HL-60 (cell line): ENCODE measurements at regions not wholly inside any gene's neighbourhood (a gene's known extent, or its start where the extent isn't known, plus 50 kb on each side); places are given as distances from the start of the nearest gene placed in this dataset.

Source experiments
- DNase-seq, 2 experiments: peaks; one replicate each; pipeline ENCODE4 v3.0.0-alpha.2; 2010 to 2020; ENCODE audit warnings: low read depth in 1 of 2, low spot score in 1 of 2
- H3K27ac ChIP-seq: fragments of 250-450 bp; sonication (Bioruptor Pico); replicated peaks from 2 replicates; pipeline ENCODE4 v1.5.1; 2020; ENCODE audit warnings: mild to moderate bottlenecking, moderate library complexity
- H3K27me3 ChIP-seq: fragments of 250-450 bp; sonication (Bioruptor Pico); 2 replicates; pipeline ENCODE4 v1.5.1; 2021; ENCODE audit warnings: mild to moderate bottlenecking, moderate library complexity; ENCODE audit not compliant: insufficient read depth, poor library complexity, severe bottlenecking
- H3K4me3 ChIP-seq: replicated peaks from 2 replicates; pipeline ENCODE4 v1.5.1; 2011; ENCODE audit warnings: mild to moderate bottlenecking, control low read depth, low read length; ENCODE audit not compliant: insufficient read depth
- CTCF ChIP-seq: IDR thresholded peaks from one replicate; pipeline ENCODE4 v1.5.1; 2011; ENCODE audit warnings: low read length, control low read depth, inconsistent platforms; ENCODE audit not compliant: insufficient read depth
- GABPA ChIP-seq: IDR thresholded peaks from 2 replicates; pipeline ENCODE4 v1.6.1; 2012; ENCODE audit warnings: low read depth
- POLR2AphosphoS5 ChIP-seq: IDR thresholded peaks from 2 replicates; pipeline ENCODE4 v1.6.1; 2012; ENCODE audit warnings: low read depth
- REST ChIP-seq: IDR thresholded peaks from 2 replicates; pipeline ENCODE4 v1.6.1; 2012; ENCODE audit warnings: low read depth; ENCODE audit not compliant: insufficient replicate concordance
- SPI1 ChIP-seq: IDR thresholded peaks from 2 replicates; pipeline ENCODE4 v1.6.1; 2012; ENCODE audit warnings: low read depth, mild to moderate bottlenecking, borderline replicate concordance

GRCh38 chr10:43821103-43821502 is 172.4 kb upstream of the ZNF32 start:
- Histone ChIP-seq H3K27ac (no peak overlapping the region), H3K4me3 (no peak overlapping the region), H3K27me3 (no peaks in the 10 kb centered on the region)
- TF ChIP-seq POLR2AphosphoS5 (no peak), SPI1 (no peak)
- DNase-seq = no peak

- TF ChIP-seq CTCF = no peak
- TF ChIP-seq SPI1 = no peak
- no peak for TF ChIP-seq POLR2AphosphoS5
- no peak for TF ChIP-seq REST
- TF ChIP-seq GABPA = no peak
Observed at GRCh38 chr10:43820663-43821062, 172.0 kb upstream of the ZNF32 start.

GRCh38 chr10:43819464-43820230 is 171.0 kb upstream of the ZNF32 start:
- H3K4me3 ChIP-seq = no peak overlapping the region
- no peaks in the 10 kb centered on the region for H3K27me3 ChIP-seq
- no peak for DNase-seq
- H3K27ac ChIP-seq = no peak overlapping the region
- TF ChIP-seq SPI1 (no peak), POLR2AphosphoS5 (no peak), GABPA (no peak), REST (no peak), CTCF (no peak)

More at GRCh38 chr10:43820663-43821062, 172.0 kb upstream of the ZNF32 start:
- Histone ChIP-seq H3K27me3 (no peaks in the 10 kb centered on the region), H3K27ac (no peak overlapping the region), H3K4me3 (no peak overlapping the region)
- no peak for DNase-seq

- TF ChIP-seq GABPA (no peak), SPI1 (no peak), REST (no peak), CTCF (no peak), POLR2AphosphoS5 (no peak)
- no peaks in the 10 kb centered on the region for H3K27me3 ChIP-seq
- H3K27ac ChIP-seq = no peak overlapping the region
- no peak overlapping the region for H3K4me3 ChIP-seq
- DNase-seq = no peak
Observed at GRCh38 chr10:43818687-43819086, 170.0 kb upstream of the ZNF32 start.
